ENCODE measurements at regions not wholly inside any gene's neighbourhood (a gene's known extent, or its start where the extent isn't known, plus 50 kb on each side); places are given as distances from the start of the nearest gene placed in this dataset.

- Mint-ChIP-seq H3K4me3 (no peak overlapping the region), H3K27ac (no peak overlapping the region), H3K9me3 (no peaks in the 10 kb centered on the region), H3K27me3 (peaks cover 4% of the 10 kb centered on the region), H3K36me3 (ENCODE audit: low read depth) (no peaks in the 10 kb centered on the region), H3K4me1 (no peaks in the 10 kb centered on the region)
- no peak for TF ChIP-seq CTCF (IDR thresholded peaks at IDR 0.05)
- ChIA-PET POLR2A (no interaction called here), CTCF (no interaction called here)
- DNase-seq: no peak
- intact Hi-C loops (cut with micrococcal nuclease): no loop called here
- ATAC-seq (ENCODE audit: low read depth): no peak
These were observed 240.5 kb downstream of the CLIC5 start for GRCh38 chr6:45775026-45775697.

- no peak overlapping the region for H3K4me3 Mint-ChIP-seq
- CTCF ChIA-PET: no interaction called here
These were observed 241.8 kb downstream of the CLIC5 start for GRCh38 chr6:45773906-45774305.

GRCh38 chr6:45772886-45773495, 242.7 kb downstream of the CLIC5 start:
- intact Hi-C loops (cut with micrococcal nuclease): no loop called here
- Mint-ChIP-seq H3K27me3 (peaks cover 4% of the 10 kb centered on the region), H3K4me1 (no peaks in the 10 kb centered on the region), H3K4me3 (no peak overlapping the region), H3K27ac (no peak overlapping the region), H3K36me3 (ENCODE audit: low read depth) (no peaks in the 10 kb centered on the region), H3K9me3 (no peaks in the 10 kb centered on the region)
- DNase-seq: no peak
- ATAC-seq (ENCODE audit: low read depth): no peak
- CTCF ChIA-PET: no interaction called here
- POLR2A ChIA-PET: no interaction called here
- no peak for TF ChIP-seq CTCF (IDR thresholded peaks at IDR 0.05)

More at GRCh38 chr6:45773906-45774305, 241.8 kb downstream of the CLIC5 start:
- no peak for TF ChIP-seq CTCF (IDR thresholded peaks at IDR 0.05)
- no peak overlapping the region for H3K27ac Mint-ChIP-seq
- H3K9me3 Mint-ChIP-seq: no peaks in the 10 kb centered on the region
- intact Hi-C loops (cut with micrococcal nuclease): no loop called here
- DNase-seq: no peak
- H3K27me3 Mint-ChIP-seq: peaks cover 4% of the 10 kb centered on the region
- POLR2A ChIA-PET: no interaction called here
- H3K4me1 Mint-ChIP-seq: no peaks in the 10 kb centered on the region
- no peak for ATAC-seq (ENCODE audit: low read depth)
- no peaks in the 10 kb centered on the region for H3K36me3 Mint-ChIP-seq (ENCODE audit: low read depth)

- DNase-seq (no peak), ATAC-seq (ENCODE audit: low read depth) (no peak)
- CTCF ChIA-PET: no interaction called here
- POLR2A ChIA-PET: no interaction called here
- H3K36me3 Mint-ChIP-seq (ENCODE audit: low read depth): no peaks in the 10 kb centered on the region
- peaks cover 4% of the 10 kb centered on the region for H3K27me3 Mint-ChIP-seq
- H3K4me3 Mint-ChIP-seq: no peak overlapping the region
- intact Hi-C loops (cut with micrococcal nuclease): no loop called here
- no peaks in the 10 kb centered on the region for H3K4me1 Mint-ChIP-seq
- H3K27ac Mint-ChIP-seq: no peak overlapping the region
- TF ChIP-seq CTCF (IDR thresholded peaks at IDR 0.05): no peak
- peaks cover 7% of the 10 kb centered on the region for H3K9me3 Mint-ChIP-seq
These were observed 243.6 kb downstream of the CLIC5 start for GRCh38 chr6:45772051-45772450.

GRCh38 chr6:45763281-45763680, 252.4 kb downstream of the CLIC5 start:
- no peaks in the 10 kb centered on the region for H3K36me3 Mint-ChIP-seq (ENCODE audit: low read depth)
- ATAC-seq (ENCODE audit: low read depth) (no peak), DNase-seq (no peak)
- peaks cover 25% of the 10 kb centered on the region for H3K9me3 Mint-ChIP-seq
- ChIA-PET POLR2A (no interaction called here), CTCF (no interaction called here)
- intact Hi-C loops (cut with micrococcal nuclease): no loop called here
- TF ChIP-seq CTCF (IDR thresholded peaks at IDR 0.05): no peak
- no peak overlapping the region for H3K4me3 Mint-ChIP-seq
- H3K27me3 Mint-ChIP-seq: peaks cover 13% of the 10 kb centered on the region
- H3K27ac Mint-ChIP-seq: no peak overlapping the region
- H3K4me1 Mint-ChIP-seq: no peaks in the 10 kb centered on the region

All from activated B cell treated with CpG ODN at 0.5 μM for 24 hours (primary cell).